ENCODE measurements at regions not wholly inside any gene's neighbourhood (a gene's known extent, or its start where the extent isn't known, plus 50 kb on each side); places are given as distances from the start of the nearest gene placed in this dataset.
A peak's percentile ranks its signal among the peaks of the same experiment; 100 is the strongest.
"Not testable (repeated sequence)": the region's sequence is repeated elsewhere in the genome, so short reads cannot be mapped to it uniquely, and the experiment has no call there.

GRCh38 chr11:126132319-126132718 is 69.7 kb upstream of the CDON start (continued):
- TF ChIP-seq ZEB2 (tag by site-specific recombination; IDR thresholded peaks at IDR 0.05) (0 out of 2 replicates have a peak, but pooled peaks have one; percentile 59), ZSCAN30 (tag by site-specific recombination; IDR thresholded peaks at IDR 0.05) (0 out of 2 replicates have a peak, but pooled peaks have one; percentile 46), ZNF747 (tag by site-specific recombination; IDR thresholded peaks at IDR 0.05) (no peak), ZIC2 (tag by site-specific recombination; IDR thresholded peaks at IDR 0.05) (peak; percentile 47; the same call in 1 of the 2 replicates), BCL6B (tag by site-specific recombination; IDR thresholded peaks at IDR 0.05) (no peak), ZNF600 (tag by site-specific recombination; IDR thresholded peaks at IDR 0.05) (peak; percentile 89; the same call in 1 of the 2 replicates), ZNF692 (tag by site-specific recombination; IDR thresholded peaks at IDR 0.05) (peak; percentile 76), ZNF629 (tag by site-specific recombination; IDR thresholded peaks at IDR 0.05) (peak; percentile 42), KLF1 (tag by site-specific recombination; IDR thresholded peaks at IDR 0.05) (peak; percentile 80), GLI2 (tag by site-specific recombination; IDR thresholded peaks at IDR 0.05; ENCODE audit: borderline replicate concordance, low read depth) (no peak), PRDM10 (tag by site-specific recombination; IDR thresholded peaks at IDR 0.05) (0 out of 2 replicates have a peak, but pooled peaks have one; percentile 12), PATZ1 (tag by site-specific recombination; IDR thresholded peaks at IDR 0.05) (0 out of 2 replicates have a peak, but pooled peaks have one; percentile 27), ZNF175 (tag by site-specific recombination; IDR thresholded peaks at IDR 0.05) (no peak), PRDM1 (tag by site-specific recombination; IDR thresholded peaks at IDR 0.05) (peak; percentile 50; the same call in 1 of the 2 replicates)
- TF ChIP-seq, protein P1, sequence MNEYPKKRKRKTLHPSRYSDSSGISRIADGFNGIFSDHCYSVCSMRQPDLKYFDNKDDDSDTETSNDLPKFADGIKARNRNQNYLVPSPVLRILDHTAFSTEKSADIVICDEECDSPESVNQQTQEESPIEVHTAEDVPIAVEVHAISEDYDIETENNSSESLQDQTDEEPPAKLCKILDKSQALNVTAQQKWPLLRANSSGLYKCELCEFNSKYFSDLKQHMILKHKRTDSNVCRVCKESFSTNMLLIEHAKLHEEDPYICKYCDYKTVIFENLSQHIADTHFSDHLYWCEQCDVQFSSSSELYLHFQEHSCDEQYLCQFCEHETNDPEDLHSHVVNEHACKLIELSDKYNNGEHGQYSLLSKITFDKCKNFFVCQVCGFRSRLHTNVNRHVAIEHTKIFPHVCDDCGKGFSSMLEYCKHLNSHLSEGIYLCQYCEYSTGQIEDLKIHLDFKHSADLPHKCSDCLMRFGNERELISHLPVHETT (tag by site-specific recombination; IDR thresholded peaks at IDR 0.05), result 0 out of 2 replicates have a peak, but pooled peaks have one; percentile 19
- TF ChIP-seq, protein P2, sequence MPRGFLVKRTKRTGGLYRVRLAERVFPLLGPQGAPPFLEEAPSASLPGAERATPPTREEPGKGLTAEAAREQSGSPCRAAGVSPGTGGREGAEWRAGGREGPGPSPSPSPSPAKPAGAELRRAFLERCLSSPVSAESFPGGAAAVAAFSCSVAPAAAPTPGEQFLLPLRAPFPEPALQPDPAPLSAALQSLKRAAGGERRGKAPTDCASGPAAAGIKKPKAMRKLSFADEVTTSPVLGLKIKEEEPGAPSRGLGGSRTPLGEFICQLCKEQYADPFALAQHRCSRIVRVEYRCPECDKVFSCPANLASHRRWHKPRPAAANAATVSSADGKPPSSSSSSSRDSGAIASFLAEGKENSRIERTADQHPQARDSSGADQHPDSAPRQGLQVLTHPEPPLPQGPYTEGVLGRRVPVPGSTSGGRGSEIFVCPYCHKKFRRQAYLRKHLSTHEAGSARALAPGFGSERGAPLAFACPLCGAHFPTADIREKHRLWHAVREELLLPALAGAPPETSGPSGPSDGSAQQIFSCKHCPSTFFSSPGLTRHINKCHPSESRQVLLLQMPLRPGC (tag by site-specific recombination; IDR thresholded peaks at IDR 0.05), result peak; percentile 75
- TF ChIP-seq, protein P3, sequence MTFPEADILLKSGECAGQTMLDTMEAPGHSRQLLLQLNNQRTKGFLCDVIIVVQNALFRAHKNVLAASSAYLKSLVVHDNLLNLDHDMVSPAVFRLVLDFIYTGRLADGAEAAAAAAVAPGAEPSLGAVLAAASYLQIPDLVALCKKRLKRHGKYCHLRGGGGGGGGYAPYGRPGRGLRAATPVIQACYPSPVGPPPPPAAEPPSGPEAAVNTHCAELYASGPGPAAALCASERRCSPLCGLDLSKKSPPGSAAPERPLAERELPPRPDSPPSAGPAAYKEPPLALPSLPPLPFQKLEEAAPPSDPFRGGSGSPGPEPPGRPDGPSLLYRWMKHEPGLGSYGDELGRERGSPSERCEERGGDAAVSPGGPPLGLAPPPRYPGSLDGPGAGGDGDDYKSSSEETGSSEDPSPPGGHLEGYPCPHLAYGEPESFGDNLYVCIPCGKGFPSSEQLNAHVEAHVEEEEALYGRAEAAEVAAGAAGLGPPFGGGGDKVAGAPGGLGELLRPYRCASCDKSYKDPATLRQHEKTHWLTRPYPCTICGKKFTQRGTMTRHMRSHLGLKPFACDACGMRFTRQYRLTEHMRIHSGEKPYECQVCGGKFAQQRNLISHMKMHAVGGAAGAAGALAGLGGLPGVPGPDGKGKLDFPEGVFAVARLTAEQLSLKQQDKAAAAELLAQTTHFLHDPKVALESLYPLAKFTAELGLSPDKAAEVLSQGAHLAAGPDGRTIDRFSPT (tag by site-specific recombination; IDR thresholded peaks at IDR 0.05), result no peak

- H3K36me3 ChIP-seq (ENCODE audit: control insufficient read depth in 2 of 2, insufficient read depth in 1 of 2, low read length in 2 of 2); CTCF ChIA-PET: not testable (repeated sequence)
Measured at GRCh38 chr11:126130781-126131180, 68.1 kb upstream of the CDON start.

More at GRCh38 chr11:126130781-126131180, 68.1 kb upstream of the CDON start:
- POLR2A ChIA-PET; H3K4me3 ChIP-seq (ENCODE audit: low read depth, low read length); H3K27ac ChIP-seq (ENCODE audit: extremely low read depth, low read depth, low read length); H3K9me3 ChIP-seq (ENCODE audit: control insufficient read depth, insufficient read depth, low read depth, low read length): not testable (repeated sequence)
- peaks cover 19% of the 10 kb centered on the region for H3K4me1 ChIP-seq (ENCODE audit: control insufficient read depth, insufficient read depth, low read length)

All from HEK293 (cell line).